ENCODE measurements at regions not wholly inside any gene's neighbourhood (a gene's known extent, or its start where the extent isn't known, plus 50 kb on each side); places are given as distances from the start of the nearest gene placed in this dataset.

GRCh38 chr6:146870760-146871159 lies 272.0 kb downstream of the ADGB start:
- BruUV-seq (replicated peaks), result no TSS peak
- DNase-seq (no peak), ATAC-seq (no peak)
- H3F3A ChIP-seq (ENCODE audit: low read length, unreplicated experiment), result no peaks in the 10 kb centered on the region
- TF ChIP-seq EZH2phosphoT487 (IDR thresholded peaks at IDR 0.05; ENCODE audit: borderline replicate concordance, low read length), result no peak
- H4K20me1 ChIP-seq (ENCODE audit: low read length), result no peaks in the 10 kb centered on the region
- H3K9me3 ChIP-seq (ENCODE audit: low read length), result no peaks in the 10 kb centered on the region
- intact Hi-C loops (cut with micrococcal nuclease), result no loop called here
- no peak overlapping the region for H3K27ac ChIP-seq (ENCODE audit: low read length)
- H3K4me1 ChIP-seq (ENCODE audit: insufficient read depth, low read length), result no peaks in the 10 kb centered on the region
- H2AFZ ChIP-seq (ENCODE audit: low read length), result no peak overlapping the region
- H3K9me2 ChIP-seq (replicated peaks; ENCODE audit: low read length), result no peaks in the 10 kb centered on the region
- CTCF ChIA-PET, result no interaction called here
- H3K4me3 ChIP-seq (ENCODE audit: low read length), result no peak overlapping the region
- POLR2A ChIA-PET (ENCODE audit: unreplicated experiment), result no interaction called here
- no peak overlapping the region for H3K9ac ChIP-seq (ENCODE audit: low read length)
- no peaks in the 10 kb centered on the region for H3K79me2 ChIP-seq (ENCODE audit: low read length)
- H3K36me3 ChIP-seq (ENCODE audit: low read depth, low read length), result no peaks in the 10 kb centered on the region
- no peak overlapping the region for H3K4me2 ChIP-seq (ENCODE audit: low read length)
- no peaks in the 10 kb centered on the region for H3K27me3 ChIP-seq (ENCODE audit: low read length)

GRCh38 chr6:146871611-146872425 lies 273.0 kb downstream of the ADGB start:
- no peaks in the 10 kb centered on the region for H3K79me2 ChIP-seq (ENCODE audit: low read length)
- no peaks in the 10 kb centered on the region for H3K36me3 ChIP-seq (ENCODE audit: low read depth, low read length)
- TF ChIP-seq EZH2phosphoT487 (IDR thresholded peaks at IDR 0.05; ENCODE audit: borderline replicate concordance, low read length) (no peak), CTCF (conservative IDR thresholded peaks at IDR 0.05; ENCODE audit: low read depth, low read length) (no peak), EZH2 (IDR thresholded peaks at IDR 0.05; ENCODE audit: low read length, unreplicated experiment) (no peak)
- no TSS peak for BruUV-seq (replicated peaks)
- no peaks in the 10 kb centered on the region for H3K27me3 ChIP-seq (ENCODE audit: low read length)
- intact Hi-C loops (cut with micrococcal nuclease), result no loop called here
- no peak for ATAC-seq
- no peak overlapping the region for H3K27ac ChIP-seq (ENCODE audit: low read length)
- DNase-seq, result no peak
- H3K4me2 ChIP-seq (ENCODE audit: low read length), result no peak overlapping the region
- ChIA-PET CTCF (no interaction called here), POLR2A (ENCODE audit: unreplicated experiment) (no interaction called here)
- no peaks in the 10 kb centered on the region; the same call in 1 of the 2 replicates for H3K4me1 ChIP-seq (ENCODE audit: insufficient read depth, low read length)
- no peaks in the 10 kb centered on the region for H3K9me2 ChIP-seq (replicated peaks; ENCODE audit: low read length)
- no peaks in the 10 kb centered on the region for H4K20me1 ChIP-seq (ENCODE audit: low read length)
- H3K9me3 ChIP-seq (ENCODE audit: low read length), result no peaks in the 10 kb centered on the region
- no peak overlapping the region for H3K4me3 ChIP-seq (ENCODE audit: low read length)
- H2AFZ ChIP-seq (ENCODE audit: low read length), result no peak overlapping the region
- H3K9ac ChIP-seq (ENCODE audit: low read length), result no peak overlapping the region
- H3F3A ChIP-seq (ENCODE audit: low read length, unreplicated experiment), result no peaks in the 10 kb centered on the region

GRCh38 chr6:146872426-146872785 lies 273.6 kb downstream of the ADGB start:
- H3K4me1 ChIP-seq (ENCODE audit: insufficient read depth, low read length), result no peaks in the 10 kb centered on the region; the same call in 1 of the 2 replicates
- no peak overlapping the region for H3K4me2 ChIP-seq (ENCODE audit: low read length)
- no peak overlapping the region for H3K9ac ChIP-seq (ENCODE audit: low read length)
- no peaks in the 10 kb centered on the region for H3K36me3 ChIP-seq (ENCODE audit: low read depth, low read length)
- no peak for ATAC-seq
- ChIA-PET POLR2A (ENCODE audit: unreplicated experiment) (no interaction called here), CTCF (no interaction called here)
- no peaks in the 10 kb centered on the region for H3K9me3 ChIP-seq (ENCODE audit: low read length)
- H3K27me3 ChIP-seq (ENCODE audit: low read length), result no peaks in the 10 kb centered on the region
- TF ChIP-seq CTCF (conservative IDR thresholded peaks at IDR 0.05; ENCODE audit: low read depth, low read length), result no peak
- TF ChIP-seq EZH2 (IDR thresholded peaks at IDR 0.05; ENCODE audit: low read length, unreplicated experiment), result no peak
- TF ChIP-seq EZH2phosphoT487 (IDR thresholded peaks at IDR 0.05; ENCODE audit: borderline replicate concordance, low read length), result no peak
- H3K79me2 ChIP-seq (ENCODE audit: low read length), result no peaks in the 10 kb centered on the region
- no peaks in the 10 kb centered on the region for H3K9me2 ChIP-seq (replicated peaks; ENCODE audit: low read length)
- no TSS peak for BruUV-seq (replicated peaks)
- intact Hi-C loops (cut with micrococcal nuclease), result no loop called here
- no peaks in the 10 kb centered on the region for H3F3A ChIP-seq (ENCODE audit: low read length, unreplicated experiment)
- no peak overlapping the region for H3K4me3 ChIP-seq (ENCODE audit: low read length)
- no peak overlapping the region for H2AFZ ChIP-seq (ENCODE audit: low read length)
- H3K27ac ChIP-seq (ENCODE audit: low read length), result no peak overlapping the region
- DNase-seq, result no peak
- no peaks in the 10 kb centered on the region for H4K20me1 ChIP-seq (ENCODE audit: low read length)

Data from PC-3 (cell line).